ENCODE measurements at regions not wholly inside any gene's neighbourhood (a gene's known extent, or its start where the extent isn't known, plus 50 kb on each side); places are given as distances from the start of the nearest gene placed in this dataset.

DNA sequence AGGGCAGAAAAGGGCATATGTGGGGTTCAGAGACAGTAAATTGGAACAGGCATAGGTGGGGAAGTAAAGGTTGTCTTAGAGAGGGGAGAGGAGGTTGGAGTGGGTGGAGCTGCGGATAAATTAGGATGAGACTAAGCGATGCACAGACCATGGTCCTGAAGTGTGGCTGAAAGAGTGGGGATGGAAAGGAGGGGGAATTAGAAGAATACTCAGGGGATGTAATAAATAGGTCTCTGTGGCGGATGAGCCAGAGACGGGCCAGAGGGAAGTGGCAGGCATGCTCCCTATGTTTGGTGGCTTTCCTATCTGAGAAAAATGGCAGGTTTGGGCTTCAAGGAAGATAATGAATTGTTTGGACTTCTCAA lies 123.4 kb downstream of the OLFM4 start:
- TF ChIP-seq, protein P1, sequence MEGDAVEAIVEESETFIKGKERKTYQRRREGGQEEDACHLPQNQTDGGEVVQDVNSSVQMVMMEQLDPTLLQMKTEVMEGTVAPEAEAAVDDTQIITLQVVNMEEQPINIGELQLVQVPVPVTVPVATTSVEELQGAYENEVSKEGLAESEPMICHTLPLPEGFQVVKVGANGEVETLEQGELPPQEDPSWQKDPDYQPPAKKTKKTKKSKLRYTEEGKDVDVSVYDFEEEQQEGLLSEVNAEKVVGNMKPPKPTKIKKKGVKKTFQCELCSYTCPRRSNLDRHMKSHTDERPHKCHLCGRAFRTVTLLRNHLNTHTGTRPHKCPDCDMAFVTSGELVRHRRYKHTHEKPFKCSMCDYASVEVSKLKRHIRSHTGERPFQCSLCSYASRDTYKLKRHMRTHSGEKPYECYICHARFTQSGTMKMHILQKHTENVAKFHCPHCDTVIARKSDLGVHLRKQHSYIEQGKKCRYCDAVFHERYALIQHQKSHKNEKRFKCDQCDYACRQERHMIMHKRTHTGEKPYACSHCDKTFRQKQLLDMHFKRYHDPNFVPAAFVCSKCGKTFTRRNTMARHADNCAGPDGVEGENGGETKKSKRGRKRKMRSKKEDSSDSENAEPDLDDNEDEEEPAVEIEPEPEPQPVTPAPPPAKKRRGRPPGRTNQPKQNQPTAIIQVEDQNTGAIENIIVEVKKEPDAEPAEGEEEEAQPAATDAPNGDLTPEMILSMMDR (IDR thresholded peaks at IDR 0.05) = no peak
- TF ChIP-seq POLR2A (IDR thresholded peaks at IDR 0.05) = no peak
